OCI-LY7 (cell line): ENCODE measurements at regions not wholly inside any gene's neighbourhood (a gene's known extent, or its start where the extent isn't known, plus 50 kb on each side); places are given as distances from the start of the nearest gene placed in this dataset.

ENCODE experiments used
- BruUV-seq: library from RNA; stranded (reverse); fragments of 400-500 nt; replicated peaks from 2 replicates; lab custom pipeline; 2021; lab: Mats Ljungman, UMichigan
- CTCF ChIA-PET: fragments of 300-600 bp; sonication (Branson Sonifier 250); formaldehyde crosslinking; loops from one replicate; lab custom pipeline; 2022; ENCODE audit warnings: antibody characterized with exemption; ENCODE audit not compliant: unreplicated experiment; lab: Charles Lee
- POLR2A ChIA-PET: fragments of 300-600 bp; sonication (Branson Sonifier 250); formaldehyde crosslinking; loops from one replicate; lab custom pipeline; 2022; ENCODE audit warnings: antibody characterized with exemption; lab: Charles Lee
- DNase-seq: peaks from one replicate; pipeline ENCODE4 v3.0.0-alpha.2; 2015; ENCODE audit warnings: low spot score
- H2AFZ ChIP-seq: fragments of 200-600 bp; sonication (generic), shearing (Covaris generic); 2 replicates; pipeline ENCODE4 v1.6.1; 2014; ENCODE audit warnings: mild to moderate bottlenecking, antibody characterized with exemption, low read length, moderate library complexity
- H3K27ac ChIP-seq: fragments of 200-600 bp; sonication (generic); 2 replicates; pipeline ENCODE4 v1.5.1; 2014; ENCODE audit warnings: mixed run types, low read depth, mild to moderate bottlenecking, moderate library complexity, low read length, inconsistent platforms; ENCODE audit not compliant: poor library complexity, severe bottlenecking
- H3K36me3 ChIP-seq: fragments of 200-600 bp; sonication (generic); 2 replicates; pipeline ENCODE4 v1.6.1; 2014; ENCODE audit warnings: mild to moderate bottlenecking, antibody characterized with exemption, low read length, moderate library complexity, mixed read lengths; ENCODE audit not compliant: insufficient read depth
- H3K4me1 ChIP-seq: fragments of 200-600 bp; sonication (generic); 2 replicates; pipeline ENCODE4 v1.5.1; 2014; ENCODE audit warnings: mild to moderate bottlenecking, low read length; ENCODE audit not compliant: insufficient read depth, poor library complexity, severe bottlenecking
- H3K4me2 ChIP-seq: fragments of 200-600 bp; sonication (generic); 2 replicates; pipeline ENCODE4 v1.6.1; 2014; ENCODE audit warnings: mild to moderate bottlenecking, low read length
- H3K4me3 ChIP-seq: fragments of 200-600 bp; sonication (generic); 2 replicates; pipeline ENCODE4 v1.5.1; 2014; ENCODE audit warnings: mild to moderate bottlenecking, low read depth, low read length; ENCODE audit not compliant: poor library complexity, severe bottlenecking
- H3K79me2 ChIP-seq: fragments of 200-600 bp; sonication (generic); 2 replicates; pipeline ENCODE4 v1.6.1; 2016; ENCODE audit warnings: low read depth, mild to moderate bottlenecking, low read length, moderate library complexity, mixed read lengths; ENCODE audit not compliant: insufficient read depth
- H3K9me2 ChIP-seq: fragments of 200-600 bp; sonication (generic); 2 replicates; pipeline ENCODE4 v1.6.1; 2016; ENCODE audit warnings: mild to moderate bottlenecking, low read length, mixed read lengths; ENCODE audit not compliant: insufficient read depth
- H3K9me3 ChIP-seq: fragments of 200-600 bp; sonication (generic); 2 replicates; pipeline ENCODE4 v1.6.1; 2014; ENCODE audit warnings: mild to moderate bottlenecking, mixed run types, low read length, mixed read lengths
- H4K20me1 ChIP-seq: fragments of 200-600 bp; sonication (generic); 2 replicates; pipeline ENCODE4 v1.6.1; 2014; ENCODE audit warnings: mild to moderate bottlenecking, antibody characterized with exemption, low read length, moderate library complexity, mixed read lengths; ENCODE audit not compliant: insufficient read depth
- EZH2phosphoT487 ChIP-seq: fragments of 200-600 bp; sonication (generic); IDR thresholded peaks from 2 replicates; pipeline ENCODE4 v1.6.1; 2018; ENCODE audit warnings: low read depth, borderline replicate concordance, mild to moderate bottlenecking, mixed run types, antibody characterized with exemption, low read length, moderate library complexity, mixed read lengths
- intact Hi-C: fragments of 100-400 bp; cut with micrococcal nuclease; formaldehyde crosslinking; loops from one replicate; pipeline ENCODE4 v1.10.0; 2022; ENCODE audit not compliant: unreplicated experiment
- TF ChIP-seq, protein P1 (sequence below): fragments of 200-600 bp; sonication (generic); conservative IDR thresholded peaks from 2 replicates; pipeline ENCODE4 v1.5.1; 2014; ENCODE audit warnings: mild to moderate bottlenecking, antibody characterized with exemption, low read length, moderate library complexity, mixed read lengths

DNA sequence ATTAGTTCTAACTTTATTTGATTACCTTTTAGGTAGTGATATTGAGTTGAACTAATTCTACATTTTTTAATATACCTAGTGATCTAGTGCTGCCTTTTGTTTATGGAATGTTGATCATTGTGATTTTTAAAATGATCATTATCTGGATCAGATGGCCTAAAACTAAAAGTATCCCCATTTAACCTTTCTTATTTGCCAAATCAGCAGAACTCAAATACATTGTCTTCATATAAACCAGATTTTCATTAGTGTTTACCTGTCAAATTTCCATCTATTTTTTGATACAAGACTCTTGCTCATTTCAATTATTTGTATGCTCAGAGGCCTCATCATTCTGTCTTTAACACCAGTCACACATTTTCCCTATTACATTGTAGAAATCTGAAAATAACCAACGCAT is 441.2 kb downstream of the PTPRC start:
- ChIA-PET POLR2A (interaction anchor here (1.5 to 1.8 kb wide), 2 partner anchors 12 to 24 kb away, joined by 3 to 8 read pairs; no protein-coding TSS in a partner anchor), CTCF (no interaction called here)
- Histone ChIP-seq H3K9me3 (no peaks in the 10 kb centered on the region), H3K4me2 (no peak overlapping the region), H2AFZ (no peak overlapping the region), H3K4me1 (no peaks in the 10 kb centered on the region), H3K36me3 (no peaks in the 10 kb centered on the region), H3K79me2 (no peaks in the 10 kb centered on the region), H3K27ac (no peak overlapping the region), H4K20me1 (no peaks in the 10 kb centered on the region), H3K4me3 (no peak overlapping the region), H3K9me2 (no peaks in the 10 kb centered on the region)
- intact Hi-C loops: no loop called here
- no peak for TF ChIP-seq EZH2phosphoT487
- TF ChIP-seq, protein P1, sequence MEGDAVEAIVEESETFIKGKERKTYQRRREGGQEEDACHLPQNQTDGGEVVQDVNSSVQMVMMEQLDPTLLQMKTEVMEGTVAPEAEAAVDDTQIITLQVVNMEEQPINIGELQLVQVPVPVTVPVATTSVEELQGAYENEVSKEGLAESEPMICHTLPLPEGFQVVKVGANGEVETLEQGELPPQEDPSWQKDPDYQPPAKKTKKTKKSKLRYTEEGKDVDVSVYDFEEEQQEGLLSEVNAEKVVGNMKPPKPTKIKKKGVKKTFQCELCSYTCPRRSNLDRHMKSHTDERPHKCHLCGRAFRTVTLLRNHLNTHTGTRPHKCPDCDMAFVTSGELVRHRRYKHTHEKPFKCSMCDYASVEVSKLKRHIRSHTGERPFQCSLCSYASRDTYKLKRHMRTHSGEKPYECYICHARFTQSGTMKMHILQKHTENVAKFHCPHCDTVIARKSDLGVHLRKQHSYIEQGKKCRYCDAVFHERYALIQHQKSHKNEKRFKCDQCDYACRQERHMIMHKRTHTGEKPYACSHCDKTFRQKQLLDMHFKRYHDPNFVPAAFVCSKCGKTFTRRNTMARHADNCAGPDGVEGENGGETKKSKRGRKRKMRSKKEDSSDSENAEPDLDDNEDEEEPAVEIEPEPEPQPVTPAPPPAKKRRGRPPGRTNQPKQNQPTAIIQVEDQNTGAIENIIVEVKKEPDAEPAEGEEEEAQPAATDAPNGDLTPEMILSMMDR: no peak
- no TSS peak for BruUV-seq
- no peak for DNase-seq

DNA sequence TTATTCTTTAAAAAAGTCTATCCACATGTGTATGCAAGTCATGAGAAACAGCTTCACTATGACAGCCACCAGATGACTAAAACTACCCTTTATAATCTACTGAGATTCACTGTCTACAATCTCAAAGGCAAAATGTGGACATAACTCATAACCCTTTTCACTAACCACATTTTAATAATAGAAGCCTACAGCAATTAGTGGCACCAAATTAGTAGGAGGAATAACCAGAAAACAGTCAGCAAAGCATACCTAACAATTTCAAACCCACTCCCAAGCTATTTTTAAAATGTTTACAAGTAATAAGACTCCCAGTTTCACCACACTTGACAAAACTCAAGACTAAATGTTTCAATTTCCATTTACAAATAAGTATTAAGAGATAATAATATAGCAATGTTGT is 442.9 kb downstream of the PTPRC start:
- no peak overlapping the region for H3K27ac ChIP-seq
- TF ChIP-seq, protein P1: no peak
- TF ChIP-seq EZH2phosphoT487: no peak
- no peaks in the 10 kb centered on the region for H3K9me3 ChIP-seq
- no TSS peak for BruUV-seq
- H3K36me3 ChIP-seq: no peaks in the 10 kb centered on the region
- no peaks in the 10 kb centered on the region for H3K9me2 ChIP-seq
- no peaks in the 10 kb centered on the region for H4K20me1 ChIP-seq
- H3K4me1 ChIP-seq: no peaks in the 10 kb centered on the region
- intact Hi-C loops: no loop called here
- no peaks in the 10 kb centered on the region for H3K79me2 ChIP-seq
- H2AFZ ChIP-seq: no peak overlapping the region
- DNase-seq: no peak
- CTCF ChIA-PET: no interaction called here
- H3K4me3 ChIP-seq: no peak overlapping the region
- no peak overlapping the region for H3K4me2 ChIP-seq
- POLR2A ChIA-PET: interaction anchor here (1.1 to 4.6 kb wide), 6 partner anchors 8 to 43 kb away, joined by 3 to 23 read pairs (median 3); no protein-coding TSS in a partner anchor

DNA sequence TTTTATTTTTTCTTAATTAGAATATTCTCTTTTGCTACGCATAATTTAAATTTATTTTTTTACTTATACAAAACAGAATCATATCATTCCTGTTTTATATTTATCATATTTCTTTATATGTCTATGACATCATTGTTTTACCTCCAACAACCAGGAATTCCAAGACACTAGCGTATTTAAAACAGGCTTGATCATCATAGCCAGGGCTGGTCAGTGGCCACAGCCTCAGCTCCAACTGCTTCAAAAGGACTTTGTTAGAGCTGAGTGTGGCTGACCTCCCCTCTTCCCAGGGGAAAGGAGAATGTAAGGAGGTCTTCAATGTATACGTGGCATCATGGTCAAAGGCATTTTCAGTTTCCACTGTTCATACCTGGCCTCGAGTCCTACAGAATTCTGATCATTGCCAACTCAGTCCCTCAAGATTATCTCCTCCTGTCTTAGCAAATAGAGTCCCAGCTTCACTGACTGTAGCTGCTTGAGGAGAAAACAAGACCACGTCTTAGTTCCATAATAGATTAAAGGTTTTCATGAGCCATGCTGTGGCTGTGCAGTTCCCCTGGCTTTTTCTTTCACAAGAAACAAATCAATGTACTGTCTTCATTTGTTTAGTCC is 444.0 kb downstream of the PTPRC start:
- CTCF ChIA-PET: no interaction called here
- H3K4me1 ChIP-seq: peaks cover 7% of the 10 kb centered on the region
- TF ChIP-seq, protein P1: no peak
- TF ChIP-seq EZH2phosphoT487: no peak
- no peaks in the 10 kb centered on the region for H3K79me2 ChIP-seq
- no peak for DNase-seq
- POLR2A ChIA-PET: interaction anchor here (0.6 to 4.6 kb wide), 12 partner anchors 9 to 523 kb away, joined by 3 to 23 read pairs (median 3); no protein-coding TSS in a partner anchor
- no peak overlapping the region for H2AFZ ChIP-seq
- H3K36me3 ChIP-seq: no peaks in the 10 kb centered on the region; the same call in 1 of the 2 replicates
- no peaks in the 10 kb centered on the region for H3K9me3 ChIP-seq
- no peaks in the 10 kb centered on the region for H4K20me1 ChIP-seq
- intact Hi-C loops: no loop called here
- no TSS peak for BruUV-seq
- no peaks in the 10 kb centered on the region for H3K9me2 ChIP-seq
- H3K4me2 ChIP-seq: no peak overlapping the region
- H3K4me3 ChIP-seq: no peak overlapping the region
- no peak overlapping the region for H3K27ac ChIP-seq
